ENCODE measurements at regions not wholly inside any gene's neighbourhood (a gene's known extent, or its start where the extent isn't known, plus 50 kb on each side); places are given as distances from the start of the nearest gene placed in this dataset.

GRCh38 chr21:32914424-32915039, 111.2 kb upstream of the OLIG2 start:
- Histone ChIP-seq H3K4me3 (ENCODE audit: insufficient read depth, low read depth, low read length) (no peak overlapping the region), H3K4me2 (ENCODE audit: low read length) (no peak overlapping the region), H3K9me3 (ENCODE audit: insufficient read depth, low read depth, low read length) (no peaks in the 10 kb centered on the region), H4K20me1 (ENCODE audit: insufficient read depth, low read length) (no peaks in the 10 kb centered on the region), H2AFZ (ENCODE audit: low read depth, low read length) (no peak overlapping the region), H3K36me3 (ENCODE audit: insufficient read depth, low read length) (no peaks in the 10 kb centered on the region), H3K79me2 (ENCODE audit: insufficient read depth, low read length) (no peaks in the 10 kb centered on the region), H3K9ac (ENCODE audit: low read length) (no peak overlapping the region), H3K27me3 (ENCODE audit: insufficient read depth, low read length) (no peaks in the 10 kb centered on the region), H3K4me1 (ENCODE audit: insufficient read depth, low read length) (peaks cover 2% of the 10 kb centered on the region), H3K27ac (ENCODE audit: low read depth, low read length) (no peak overlapping the region)
- FAIRE-seq, result no peak
- Mint-ChIP-seq H3K4me3 (ENCODE audit: unreplicated experiment) (no peak overlapping the region), H3K27me3 (ENCODE audit: low read depth, unreplicated experiment) (no peaks in the 10 kb centered on the region), H3K27ac (ENCODE audit: unreplicated experiment) (no peak overlapping the region), H3K36me3 (ENCODE audit: low read depth, unreplicated experiment) (no peaks in the 10 kb centered on the region), H3K9me3 (ENCODE audit: unreplicated experiment) (peaks cover 5% of the 10 kb centered on the region), H3K4me1 (ENCODE audit: low read depth, unreplicated experiment) (no peaks in the 10 kb centered on the region)
- DNase-seq (ENCODE audit: low read depth), result no peak
- TF ChIP-seq CTCF (IDR thresholded peaks at IDR 0.05; ENCODE audit: insufficient read depth, low read depth, low read length), result no peak
- TF ChIP-seq EZH2 (IDR thresholded peaks at IDR 0.05; ENCODE audit: insufficient read depth, low read length), result no peak

- no peaks in the 10 kb centered on the region for H3K27me3 Mint-ChIP-seq (ENCODE audit: low read depth, unreplicated experiment)
- H3K79me2 ChIP-seq (ENCODE audit: insufficient read depth, low read length), result no peaks in the 10 kb centered on the region
- no peak overlapping the region for H3K27ac ChIP-seq (ENCODE audit: low read depth, low read length)
- H3K4me2 ChIP-seq (ENCODE audit: low read length), result no peak overlapping the region
- H3K36me3 ChIP-seq (ENCODE audit: insufficient read depth, low read length), result no peaks in the 10 kb centered on the region
- TF ChIP-seq EZH2 (IDR thresholded peaks at IDR 0.05; ENCODE audit: insufficient read depth, low read length), result no peak
- H3K4me1 Mint-ChIP-seq (ENCODE audit: low read depth, unreplicated experiment), result no peaks in the 10 kb centered on the region
- FAIRE-seq (no peak), DNase-seq (ENCODE audit: low read depth) (no peak)
- H4K20me1 ChIP-seq (ENCODE audit: insufficient read depth, low read length), result no peaks in the 10 kb centered on the region
- H3K4me3 Mint-ChIP-seq (ENCODE audit: unreplicated experiment), result no peak overlapping the region
- no peak overlapping the region for H2AFZ ChIP-seq (ENCODE audit: low read depth, low read length)
- no peaks in the 10 kb centered on the region for H3K9me3 ChIP-seq (ENCODE audit: insufficient read depth, low read depth, low read length)
- H3K4me3 ChIP-seq (ENCODE audit: insufficient read depth, low read depth, low read length), result no peak overlapping the region
- H3K4me1 ChIP-seq (ENCODE audit: insufficient read depth, low read length), result peaks cover 2% of the 10 kb centered on the region
- H3K9me3 Mint-ChIP-seq (ENCODE audit: unreplicated experiment), result peaks cover 5% of the 10 kb centered on the region
- no peak overlapping the region for H3K9ac ChIP-seq (ENCODE audit: low read length)
- H3K27me3 ChIP-seq (ENCODE audit: insufficient read depth, low read length), result no peaks in the 10 kb centered on the region
- H3K36me3 Mint-ChIP-seq (ENCODE audit: low read depth, unreplicated experiment), result no peaks in the 10 kb centered on the region
- H3K27ac Mint-ChIP-seq (ENCODE audit: unreplicated experiment), result no peak overlapping the region
Measured at GRCh38 chr21:32915099-32915498, 110.6 kb upstream of the OLIG2 start.

- no peak overlapping the region for H3K27ac Mint-ChIP-seq (ENCODE audit: unreplicated experiment)
- no peak for FAIRE-seq
- no peaks in the 10 kb centered on the region for H3K79me2 ChIP-seq (ENCODE audit: insufficient read depth, low read length)
Measured at GRCh38 chr21:32916088-32916487, 109.6 kb upstream of the OLIG2 start.

More at GRCh38 chr21:32916088-32916487, 109.6 kb upstream of the OLIG2 start:
- no peaks in the 10 kb centered on the region for H3K27me3 Mint-ChIP-seq (ENCODE audit: low read depth, unreplicated experiment)
- Histone ChIP-seq H3K9ac (ENCODE audit: low read length) (no peak overlapping the region), H3K4me3 (ENCODE audit: insufficient read depth, low read depth, low read length) (no peak overlapping the region), H3K27ac (ENCODE audit: low read depth, low read length) (no peak overlapping the region), H3K27me3 (ENCODE audit: insufficient read depth, low read length) (no peaks in the 10 kb centered on the region), H2AFZ (ENCODE audit: low read depth, low read length) (no peak overlapping the region), H3K4me1 (ENCODE audit: insufficient read depth, low read length) (peaks cover 2% of the 10 kb centered on the region), H4K20me1 (ENCODE audit: insufficient read depth, low read length) (no peaks in the 10 kb centered on the region), H3K36me3 (ENCODE audit: insufficient read depth, low read length) (no peaks in the 10 kb centered on the region), H3K4me2 (ENCODE audit: low read length) (no peak overlapping the region), H3K9me3 (ENCODE audit: insufficient read depth, low read depth, low read length) (no peaks in the 10 kb centered on the region)
- H3K9me3 Mint-ChIP-seq (ENCODE audit: unreplicated experiment), result peaks cover 5% of the 10 kb centered on the region
- no peaks in the 10 kb centered on the region for H3K4me1 Mint-ChIP-seq (ENCODE audit: low read depth, unreplicated experiment)
- no peak overlapping the region for H3K4me3 Mint-ChIP-seq (ENCODE audit: unreplicated experiment)
- no peaks in the 10 kb centered on the region for H3K36me3 Mint-ChIP-seq (ENCODE audit: low read depth, unreplicated experiment)
- no peak for DNase-seq (ENCODE audit: low read depth)
- TF ChIP-seq EZH2 (IDR thresholded peaks at IDR 0.05; ENCODE audit: insufficient read depth, low read length), result no peak
- no peak for TF ChIP-seq CTCF (IDR thresholded peaks at IDR 0.05; ENCODE audit: insufficient read depth, low read depth, low read length)
